ENCODE measurements at regions not wholly inside any gene's neighbourhood (a gene's known extent, or its start where the extent isn't known, plus 50 kb on each side); places are given as distances from the start of the nearest gene placed in this dataset.
"Not testable (repeated sequence)": the region's sequence is repeated elsewhere in the genome, so short reads cannot be mapped to it uniquely, and the experiment has no call there.

GRCh38 chr6:88497403-88497802, 331.3 kb upstream of the CNR1 start:
- not testable (repeated sequence) for DNase-seq

DNA sequence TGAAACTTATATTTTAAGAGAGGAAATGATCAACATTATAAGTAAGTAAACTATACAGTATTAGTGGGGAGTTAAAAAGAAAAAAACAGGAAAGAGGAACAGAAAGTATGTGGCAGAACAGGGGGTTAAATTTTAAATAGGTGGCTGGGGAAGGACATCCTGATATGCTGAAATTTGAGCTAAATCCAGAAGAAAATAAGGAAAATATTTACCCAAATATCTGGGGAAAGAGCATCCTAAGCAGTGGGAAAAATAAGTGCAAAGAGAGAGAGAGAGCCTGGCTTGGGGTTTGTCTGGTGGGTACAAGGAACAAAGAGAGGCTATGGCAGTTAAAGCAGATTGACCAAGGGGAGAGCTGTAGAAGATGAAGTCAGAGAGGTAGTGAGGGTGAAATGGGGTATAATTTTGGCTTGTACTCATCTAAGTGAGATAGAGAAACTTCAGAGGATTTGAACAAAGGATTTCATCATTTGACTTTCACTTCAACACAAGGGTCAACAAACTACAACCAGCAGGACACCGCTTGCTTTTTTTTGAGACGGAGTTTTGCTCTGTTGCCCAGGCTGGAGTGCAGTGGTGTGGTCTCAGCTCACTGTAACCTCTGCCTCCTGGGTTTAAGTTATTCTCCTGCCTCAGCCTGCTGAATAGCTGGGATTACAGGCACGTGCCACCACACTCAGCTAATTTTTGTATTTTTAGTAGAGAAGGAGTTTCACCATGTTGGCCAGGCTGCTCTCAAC, 328.4 kb upstream of the CNR1 start:
- DNase-seq, result no peak

DNA sequence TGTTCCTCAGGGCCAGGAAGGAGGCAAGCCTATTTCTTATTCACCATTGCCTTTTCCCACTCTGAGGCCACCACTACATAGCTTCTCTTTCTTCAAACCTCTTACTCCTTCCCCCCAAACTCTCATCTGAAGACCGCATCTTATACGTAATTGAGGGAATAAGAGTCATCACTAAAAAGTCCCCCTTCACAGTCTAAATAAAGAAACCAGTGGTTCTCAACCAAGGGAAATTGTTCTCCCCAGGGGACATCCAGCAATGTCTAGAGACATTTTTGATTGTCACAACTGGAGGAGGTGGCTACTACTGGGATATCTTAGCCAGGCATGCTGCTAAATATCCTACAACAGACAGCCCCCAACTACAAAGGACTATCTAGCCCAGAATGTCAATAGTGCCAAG, 327.6 kb upstream of the CNR1 start:
- DNase-seq, result no peak

GRCh38 chr6:88492824-88493223, 326.7 kb upstream of the CNR1 start:
- no peak for DNase-seq

DNA sequence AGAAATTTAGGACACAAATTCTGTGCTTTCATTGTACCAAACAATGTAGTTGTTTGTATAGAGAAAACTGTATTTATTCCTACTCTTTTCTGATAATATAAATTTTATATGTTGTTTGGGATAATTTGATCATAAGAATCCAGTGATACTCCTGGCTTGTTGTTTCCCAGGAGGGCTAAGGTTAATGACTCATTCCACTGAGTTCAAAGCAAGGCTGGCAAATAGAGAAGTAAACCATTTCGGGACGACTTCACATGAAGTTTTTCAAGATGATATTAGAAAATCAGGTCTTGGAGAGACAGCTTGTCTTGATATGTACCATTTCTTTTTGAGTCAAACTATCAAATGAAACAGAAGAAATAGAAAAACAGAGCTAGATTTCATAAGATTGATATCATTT, 326.1 kb upstream of the CNR1 start:
- no peak for DNase-seq

DNA sequence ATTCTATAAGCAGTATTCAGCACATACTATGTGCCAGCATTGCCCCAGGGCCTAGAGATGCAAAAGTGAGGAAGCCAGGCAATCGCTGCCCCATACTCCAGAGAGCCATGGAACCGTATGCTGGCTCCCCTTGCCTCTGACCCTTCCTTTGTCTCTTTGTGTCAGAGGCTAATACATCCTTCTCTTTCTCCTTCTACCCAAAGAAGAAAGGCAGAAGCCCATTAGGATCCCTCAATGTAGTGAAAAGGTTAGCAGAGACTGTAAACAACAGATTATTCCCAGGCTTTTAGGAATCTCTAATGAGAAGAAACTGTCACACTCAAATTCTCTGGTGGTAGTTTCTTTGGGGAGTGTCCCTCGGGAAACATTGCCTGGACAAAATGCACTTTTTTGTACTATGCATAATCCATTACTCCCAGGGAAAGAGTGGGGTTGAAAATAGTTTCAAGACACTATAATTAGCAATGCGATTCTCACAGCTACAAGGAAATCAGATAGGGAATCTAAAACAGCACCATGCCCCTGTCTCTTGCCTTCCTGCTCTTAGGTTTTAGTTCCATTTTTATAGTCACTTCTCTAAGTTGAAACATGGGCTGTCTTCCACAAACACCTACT, 325.2 kb upstream of the CNR1 start:
- DNase-seq, result no peak

DNA sequence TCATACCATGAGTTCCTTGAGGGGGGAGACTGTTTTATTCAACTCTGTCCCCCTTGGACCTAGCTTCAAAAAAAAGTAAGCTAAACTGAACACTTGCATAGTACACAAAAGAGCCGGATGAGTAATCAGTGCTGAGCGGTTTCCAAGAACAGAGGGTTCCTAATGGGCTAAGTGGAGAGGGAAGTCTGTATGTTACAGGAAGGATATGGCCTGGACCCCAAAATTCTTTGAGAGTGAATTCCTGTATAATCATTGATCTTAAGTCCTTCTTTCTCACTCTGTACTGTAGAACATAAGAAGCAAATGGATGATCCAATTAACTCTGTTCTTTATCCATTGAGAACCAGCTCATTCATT, 324.7 kb upstream of the CNR1 start:
- no peak for DNase-seq

- no peak for DNase-seq
Measured at GRCh38 chr6:88490195-88490907, 324.2 kb upstream of the CNR1 start.

DNA sequence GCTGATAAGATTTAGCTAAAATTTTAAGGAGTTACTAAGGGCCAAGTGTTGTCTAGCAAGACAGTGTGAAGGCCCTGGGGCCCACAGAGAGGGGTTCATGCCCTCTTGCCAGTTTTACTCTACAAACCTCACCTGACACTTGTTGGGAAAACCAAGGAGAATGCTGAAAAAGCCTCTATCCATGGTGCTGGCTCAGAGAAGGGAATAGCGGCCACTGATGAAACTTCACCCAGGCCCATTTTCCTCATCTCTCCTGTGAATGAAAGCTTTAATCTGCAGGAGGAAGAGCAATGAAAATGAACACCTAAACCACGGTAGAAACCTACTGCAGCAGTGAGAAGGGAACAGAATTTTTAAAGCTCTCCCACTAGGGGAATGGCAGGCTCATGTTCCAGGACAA, 317.3 kb upstream of the CNR1 start:
- no peak for DNase-seq

- DNase-seq, result no peak
Measured at GRCh38 chr6:88482465-88482864, 316.3 kb upstream of the CNR1 start.

DNA sequence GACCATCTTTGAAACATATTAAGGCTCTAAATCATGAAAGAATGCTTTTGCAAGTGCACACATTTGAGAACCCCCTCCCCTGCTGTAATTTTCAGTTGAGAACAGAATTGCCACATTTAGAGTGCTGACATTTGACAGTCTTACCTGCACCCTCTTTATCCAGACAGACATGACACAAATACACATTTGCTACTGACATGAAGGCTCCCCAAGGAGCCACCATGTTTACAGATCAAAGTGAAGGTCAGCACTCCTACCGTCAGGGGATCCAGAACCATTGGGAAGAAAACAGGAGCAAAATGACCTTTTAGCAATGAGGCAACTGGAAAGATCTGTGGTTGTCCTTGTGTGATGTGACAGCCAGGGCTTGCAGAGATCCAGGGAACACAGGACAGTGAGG, 315.4 kb upstream of the CNR1 start:
- no peak for DNase-seq

DNA sequence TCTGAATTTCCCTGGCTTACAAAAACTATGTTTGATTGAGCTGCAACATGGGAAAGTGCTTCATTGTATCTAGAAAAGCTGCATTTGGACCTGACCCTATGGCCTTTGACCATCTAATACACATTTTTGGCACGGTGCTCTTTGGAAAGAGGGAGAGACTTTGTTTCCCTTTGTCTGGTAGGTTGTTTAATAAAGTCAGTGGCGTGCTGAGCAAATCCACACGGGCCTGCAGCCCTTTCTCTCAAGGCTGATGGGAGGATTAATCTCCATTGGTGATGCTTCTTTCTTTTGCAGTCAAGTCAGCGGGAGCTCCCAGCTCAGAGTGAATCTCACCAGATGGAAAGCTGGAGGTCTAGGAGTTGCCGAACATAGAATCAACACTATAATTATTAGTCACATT, 314.7 kb upstream of the CNR1 start:
- no peak for DNase-seq

GRCh38 chr6:88477413-88477812, 311.3 kb upstream of the CNR1 start:
- DNase-seq, result no peak

- no peak for DNase-seq
Measured at GRCh38 chr6:88476388-88476787, 310.2 kb upstream of the CNR1 start.

GRCh38 chr6:88474720-88475119, 308.6 kb upstream of the CNR1 start:
- DNase-seq, result no peak

DNA sequence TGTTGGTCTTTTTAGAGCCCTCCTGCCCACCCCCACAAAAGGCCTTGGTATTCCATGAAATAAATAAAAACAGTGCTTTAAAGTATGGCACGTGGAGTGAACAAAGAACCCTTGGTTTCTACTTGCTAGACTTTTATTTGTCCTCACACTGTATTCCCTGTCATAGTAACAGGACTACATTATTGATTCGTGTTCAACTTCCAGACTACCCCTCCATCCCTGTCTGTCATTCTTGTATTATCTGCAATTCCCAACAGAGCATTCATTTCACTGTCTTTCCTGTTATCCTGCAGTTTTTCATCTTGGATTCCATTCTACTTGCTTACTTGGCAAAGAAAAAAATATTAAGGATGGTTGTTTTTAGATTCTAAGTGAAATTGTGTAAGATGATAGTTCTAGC, 307.4 kb upstream of the CNR1 start:
- DNase-seq, result no peak

- DNase-seq, result no peak
Measured at GRCh38 chr6:88472851-88473525, 306.8 kb upstream of the CNR1 start.

DNA sequence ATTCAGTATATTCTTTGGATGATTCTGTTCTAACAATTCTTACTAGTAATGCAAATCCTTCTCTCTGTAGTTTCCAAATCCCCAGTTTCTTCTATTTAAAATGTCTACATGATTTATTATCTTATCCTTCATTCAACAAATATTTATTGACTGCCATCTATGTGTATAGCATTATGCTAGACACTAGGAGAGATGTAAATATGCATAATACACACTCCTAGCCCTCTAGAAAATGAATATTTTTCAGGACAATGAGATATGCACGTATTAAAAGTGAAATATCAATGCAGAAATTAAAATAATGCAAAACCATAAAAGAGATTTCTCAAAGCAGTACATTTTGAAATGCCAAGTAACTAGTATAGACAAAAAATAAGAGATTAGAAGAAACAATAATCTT, 293.5 kb upstream of the CNR1 start:
- DNase-seq, result no peak

DNA sequence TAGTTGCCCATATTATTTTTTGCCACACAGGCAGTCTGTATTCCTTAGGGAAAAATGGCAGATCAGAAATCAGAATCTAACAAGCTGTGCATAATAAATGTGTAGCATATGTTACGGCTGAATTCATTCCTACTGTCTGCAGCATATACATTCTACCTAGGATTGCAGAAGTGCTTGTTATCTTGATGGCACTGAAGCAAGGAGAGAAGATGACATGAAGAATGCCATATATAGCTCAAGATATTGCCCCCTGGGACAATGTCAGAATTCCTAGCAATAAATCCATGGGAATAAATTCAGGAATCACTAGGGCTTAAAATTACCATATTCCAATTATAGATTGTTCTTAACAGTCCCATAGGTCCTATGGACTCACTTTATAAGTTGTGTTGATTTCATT, 293.0 kb upstream of the CNR1 start:
- no peak for DNase-seq

DNA sequence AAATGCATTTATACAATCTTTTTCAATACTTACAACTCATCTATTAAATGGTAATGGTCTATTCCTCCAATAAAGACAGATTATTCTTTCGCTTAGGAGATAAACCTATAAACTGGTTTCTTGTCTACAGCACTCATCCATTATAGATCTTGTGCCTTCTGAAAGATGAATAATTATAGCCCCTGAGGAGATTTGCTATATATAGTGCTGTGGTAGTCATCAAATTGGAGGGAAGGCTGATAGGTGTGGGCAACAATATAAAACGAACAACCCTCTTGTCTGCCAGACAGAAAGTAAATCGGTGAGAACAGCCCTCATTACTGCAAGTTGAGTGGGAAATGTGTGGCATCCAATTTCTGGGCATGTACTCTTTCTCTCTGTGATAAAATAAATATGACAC, 292.5 kb upstream of the CNR1 start:
- no peak for DNase-seq

- no peak for DNase-seq
Measured at GRCh38 chr6:88456221-88456859, 290.2 kb upstream of the CNR1 start.

DNA sequence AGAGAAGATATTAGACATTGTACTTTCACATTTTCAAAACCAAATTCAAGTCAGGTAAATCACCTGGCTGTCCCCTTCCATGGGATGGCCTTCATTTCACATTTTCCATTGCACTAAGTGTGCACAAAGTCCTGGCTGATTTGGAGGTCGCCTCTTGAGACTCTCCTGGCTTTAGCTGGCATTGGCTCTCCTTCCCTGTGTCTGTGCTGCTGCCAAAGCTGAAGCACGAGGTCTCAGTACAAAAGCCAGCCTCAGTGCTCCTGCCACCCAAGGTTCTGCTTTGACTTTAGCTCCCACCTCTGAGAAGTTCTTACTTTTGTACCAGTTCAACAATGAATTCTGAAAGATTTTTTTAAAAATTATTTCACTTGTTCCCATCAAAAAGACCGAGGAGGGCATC, 289.2 kb upstream of the CNR1 start:
- DNase-seq, result no peak

DNA sequence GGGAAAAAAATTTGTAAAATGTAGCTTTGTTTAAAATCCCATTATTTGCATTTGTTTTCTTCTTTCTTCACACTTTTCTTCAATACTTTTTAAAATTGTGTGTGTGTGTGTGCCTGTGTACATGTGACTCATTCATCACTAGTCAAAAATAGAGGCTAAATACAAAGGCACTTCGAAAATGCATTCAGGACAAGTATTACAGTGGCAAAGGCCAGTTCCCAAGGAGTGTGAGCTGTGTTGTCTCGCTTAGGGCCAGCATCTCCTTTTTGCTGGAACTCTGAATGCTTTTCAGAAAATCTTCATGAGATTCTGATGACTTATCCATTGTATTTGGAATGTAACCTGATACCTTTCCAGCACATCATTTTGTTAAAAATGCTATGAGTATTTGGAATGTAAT, 288.5 kb upstream of the CNR1 start:
- DNase-seq, result no peak

All from activated CD4-positive, alpha-beta T cell treated with anti-CD3 and anti-CD28 coated beads, Interleukin-2, Interleukin-6, amounts not matched to agents 100 ng/mL and 50 ng/mL, durations not matched to agents 16 hours and 8 hours (primary cell).